ENCODE measurements at regions not wholly inside any gene's neighbourhood (a gene's known extent, or its start where the extent isn't known, plus 50 kb on each side); places are given as distances from the start of the nearest gene placed in this dataset.

GRCh38 chr1:172948457-172948856, 102.3 kb downstream of the TNFSF18 start:
- TF ChIP-seq, protein P1, sequence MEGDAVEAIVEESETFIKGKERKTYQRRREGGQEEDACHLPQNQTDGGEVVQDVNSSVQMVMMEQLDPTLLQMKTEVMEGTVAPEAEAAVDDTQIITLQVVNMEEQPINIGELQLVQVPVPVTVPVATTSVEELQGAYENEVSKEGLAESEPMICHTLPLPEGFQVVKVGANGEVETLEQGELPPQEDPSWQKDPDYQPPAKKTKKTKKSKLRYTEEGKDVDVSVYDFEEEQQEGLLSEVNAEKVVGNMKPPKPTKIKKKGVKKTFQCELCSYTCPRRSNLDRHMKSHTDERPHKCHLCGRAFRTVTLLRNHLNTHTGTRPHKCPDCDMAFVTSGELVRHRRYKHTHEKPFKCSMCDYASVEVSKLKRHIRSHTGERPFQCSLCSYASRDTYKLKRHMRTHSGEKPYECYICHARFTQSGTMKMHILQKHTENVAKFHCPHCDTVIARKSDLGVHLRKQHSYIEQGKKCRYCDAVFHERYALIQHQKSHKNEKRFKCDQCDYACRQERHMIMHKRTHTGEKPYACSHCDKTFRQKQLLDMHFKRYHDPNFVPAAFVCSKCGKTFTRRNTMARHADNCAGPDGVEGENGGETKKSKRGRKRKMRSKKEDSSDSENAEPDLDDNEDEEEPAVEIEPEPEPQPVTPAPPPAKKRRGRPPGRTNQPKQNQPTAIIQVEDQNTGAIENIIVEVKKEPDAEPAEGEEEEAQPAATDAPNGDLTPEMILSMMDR (IDR thresholded peaks at IDR 0.05), result no peak
- TF ChIP-seq EP300 (IDR thresholded peaks at IDR 0.05) (no peak), POLR2A (IDR thresholded peaks at IDR 0.05) (no peak), POLR2AphosphoS5 (IDR thresholded peaks at IDR 0.05) (no peak)

Measured in stomach (tissue), 4 donors.